NCI-H1092 (cell line): ENCODE measurements at regions not wholly inside any gene's neighbourhood (a gene's known extent, or its start where the extent isn't known, plus 50 kb on each side); places are given as distances from the start of the nearest gene placed in this dataset.
"Not testable (repeated sequence)": the region's sequence is repeated elsewhere in the genome, so short reads cannot be mapped to it uniquely, and the experiment has no call there.

Experiments used
- DNase-seq: peaks from one replicate; lab custom pipeline; 2025; lab: John Stamatoyannopoulos, UW

DNA sequence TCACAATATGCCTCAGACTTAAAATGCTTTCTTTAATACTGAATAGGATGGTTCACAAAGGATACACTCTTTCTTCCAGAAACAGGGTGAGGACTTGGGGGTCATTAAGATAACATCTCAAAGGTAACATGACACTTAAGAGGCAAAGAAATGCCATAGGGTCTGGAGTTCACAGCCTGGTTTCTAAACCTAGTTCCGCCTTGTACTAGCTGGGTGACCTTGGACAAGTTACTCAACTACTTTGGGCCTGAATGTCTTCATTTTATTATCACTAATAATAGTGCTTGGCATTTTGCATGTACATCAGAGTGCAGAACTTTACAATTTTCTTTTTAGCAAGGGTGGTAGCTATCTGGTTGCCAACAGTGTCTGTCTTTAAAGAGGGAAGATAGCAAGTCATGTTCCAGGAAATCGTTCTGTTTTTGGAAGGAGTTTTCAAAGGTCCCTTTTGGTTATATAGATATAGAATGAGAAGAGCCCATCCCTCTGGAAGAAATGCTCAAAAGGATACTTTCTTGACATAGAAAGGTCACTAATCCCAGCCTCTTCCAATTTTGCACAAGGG is 257.8 kb downstream of the NUAK1 start:
- DNase-seq: no peak

- no peak for DNase-seq
These were observed 256.4 kb downstream of the NUAK1 start for GRCh38 chr12:105882404-105882803.

DNA sequence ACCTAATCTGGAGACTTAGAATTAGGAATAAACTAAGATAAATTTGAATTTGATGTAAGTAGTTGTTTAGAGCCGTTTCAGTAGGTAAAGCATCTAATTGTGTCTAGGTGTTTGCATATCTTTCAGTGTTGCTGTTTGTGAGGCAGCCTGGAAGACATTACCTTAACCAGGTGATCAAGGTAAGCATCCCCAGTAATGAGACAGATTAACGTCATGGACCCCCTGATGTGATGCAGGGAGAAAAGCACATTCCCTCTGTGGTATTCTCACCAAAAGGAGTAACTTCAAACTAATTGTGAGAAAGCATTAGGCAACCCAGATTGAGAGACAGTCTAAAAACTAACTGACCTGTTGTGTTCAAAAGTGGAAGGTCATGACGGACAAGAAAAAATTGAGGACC is 251.6 kb downstream of the NUAK1 start:
- no peak for DNase-seq

DNA sequence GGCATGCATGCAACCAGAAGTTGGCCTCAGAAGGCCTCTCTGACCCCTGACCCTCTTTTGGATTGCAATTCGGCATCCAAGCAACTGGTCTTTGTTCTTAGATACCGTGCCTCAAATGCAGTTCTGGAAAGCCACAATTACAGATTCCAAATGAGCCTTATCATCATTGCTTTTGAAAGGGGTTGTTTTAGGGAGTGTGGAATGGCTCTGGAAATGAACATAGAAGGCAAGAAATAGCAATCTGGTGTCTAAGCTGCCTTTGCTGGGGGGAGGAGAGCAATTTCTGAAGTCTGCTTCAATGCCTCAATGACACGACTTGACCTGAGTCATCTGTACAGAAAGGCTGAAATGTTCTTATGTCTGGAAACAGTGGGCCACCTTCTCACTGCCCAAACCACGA is 250.1 kb downstream of the NUAK1 start:
- DNase-seq: no peak

- DNase-seq: no peak
These were observed 246.3 kb downstream of the NUAK1 start for GRCh38 chr12:105892362-105892910.

- not testable (repeated sequence) for DNase-seq
These were observed 243.4 kb downstream of the NUAK1 start for GRCh38 chr12:105895197-105895832.

GRCh38 chr12:105897311-105897725 is 241.4 kb downstream of the NUAK1 start:
- no peak for DNase-seq

GRCh38 chr12:105898271-105898670 is 240.5 kb downstream of the NUAK1 start:
- not testable (repeated sequence) for DNase-seq

DNA sequence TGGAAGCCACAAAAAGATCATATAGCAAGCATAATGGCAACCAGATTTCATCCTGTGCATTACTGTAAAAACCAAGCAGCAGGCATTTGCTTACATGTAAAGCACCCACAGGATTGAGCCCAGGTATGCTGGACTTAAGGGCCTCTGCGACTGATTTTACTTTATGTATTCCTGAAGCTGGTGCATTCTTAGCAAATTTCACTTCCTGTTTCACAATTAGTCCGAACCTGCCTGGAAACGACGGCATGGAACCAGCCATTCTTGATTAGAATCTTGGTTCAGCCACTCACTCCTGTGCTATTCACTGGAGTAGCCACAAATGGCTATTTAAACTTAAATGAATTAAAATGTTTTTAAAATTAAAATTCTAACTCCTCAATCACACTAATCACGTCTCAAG is 239.2 kb downstream of the NUAK1 start:
- no peak for DNase-seq

- DNase-seq: no peak
These were observed 232.2 kb downstream of the NUAK1 start for GRCh38 chr12:105906561-105906960.

DNA sequence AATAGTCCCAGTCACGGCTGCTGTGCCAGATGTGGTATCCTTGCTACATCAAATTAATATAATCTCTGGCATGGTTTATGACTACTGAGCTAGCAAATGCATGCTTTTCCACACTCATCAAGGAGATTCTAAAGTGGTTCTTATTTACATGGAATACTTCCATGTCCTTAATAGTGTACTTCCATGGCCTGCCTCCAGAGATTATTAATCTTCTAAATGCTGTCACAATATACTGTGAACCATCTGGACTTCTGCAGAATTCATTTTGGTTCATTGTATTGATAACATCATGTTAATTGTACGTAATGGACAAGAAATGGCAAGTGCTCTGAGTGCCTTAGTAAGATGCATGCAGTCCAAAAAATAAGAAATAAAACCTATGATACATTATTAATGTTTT is 230.8 kb downstream of the NUAK1 start:
- DNase-seq: no peak

DNA sequence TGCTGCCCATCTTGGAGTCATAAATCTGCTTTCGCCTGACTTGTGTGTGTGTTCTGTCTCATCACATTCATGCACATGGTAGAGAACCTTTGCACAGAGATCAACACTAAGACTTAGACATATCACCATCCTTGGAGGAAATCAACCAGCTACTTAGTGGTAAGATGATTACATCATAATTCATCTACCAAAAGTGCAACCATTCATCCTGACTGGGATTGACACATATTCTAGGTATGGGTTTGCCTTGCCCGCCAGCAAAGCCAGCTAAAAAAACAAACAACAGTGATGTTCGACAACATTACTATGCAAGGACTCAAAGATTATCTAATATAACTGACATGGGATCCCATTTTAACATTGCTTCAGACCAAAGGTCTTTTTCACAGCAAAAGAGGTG is 228.7 kb downstream of the NUAK1 start:
- DNase-seq: no peak

DNA sequence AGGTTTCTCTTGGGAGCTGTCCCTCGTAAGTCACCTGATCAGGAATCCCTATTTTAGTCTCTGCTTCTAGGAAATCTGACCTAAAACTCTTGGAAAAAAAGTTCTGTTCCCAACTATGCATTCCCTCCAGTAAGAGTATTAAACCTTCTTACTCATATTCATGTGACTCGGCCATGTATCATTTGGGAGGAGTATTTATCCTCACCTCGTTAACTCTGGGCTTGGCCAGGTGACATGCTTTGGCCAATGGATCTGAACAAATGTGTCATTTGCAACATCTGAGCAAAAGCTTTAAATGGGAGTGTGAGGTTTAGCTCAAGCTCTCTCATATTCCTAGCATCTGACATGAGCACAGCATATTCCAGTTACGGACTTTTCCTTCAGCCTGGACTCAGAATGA is 226.8 kb downstream of the NUAK1 start:
- no peak for DNase-seq

- DNase-seq: no peak
These were observed 225.7 kb downstream of the NUAK1 start for GRCh38 chr12:105912882-105913678.

GRCh38 chr12:105915997-105916759 is 222.6 kb downstream of the NUAK1 start:
- DNase-seq: no peak

- DNase-seq: no peak
These were observed 222.1 kb downstream of the NUAK1 start for GRCh38 chr12:105916760-105917039.

DNA sequence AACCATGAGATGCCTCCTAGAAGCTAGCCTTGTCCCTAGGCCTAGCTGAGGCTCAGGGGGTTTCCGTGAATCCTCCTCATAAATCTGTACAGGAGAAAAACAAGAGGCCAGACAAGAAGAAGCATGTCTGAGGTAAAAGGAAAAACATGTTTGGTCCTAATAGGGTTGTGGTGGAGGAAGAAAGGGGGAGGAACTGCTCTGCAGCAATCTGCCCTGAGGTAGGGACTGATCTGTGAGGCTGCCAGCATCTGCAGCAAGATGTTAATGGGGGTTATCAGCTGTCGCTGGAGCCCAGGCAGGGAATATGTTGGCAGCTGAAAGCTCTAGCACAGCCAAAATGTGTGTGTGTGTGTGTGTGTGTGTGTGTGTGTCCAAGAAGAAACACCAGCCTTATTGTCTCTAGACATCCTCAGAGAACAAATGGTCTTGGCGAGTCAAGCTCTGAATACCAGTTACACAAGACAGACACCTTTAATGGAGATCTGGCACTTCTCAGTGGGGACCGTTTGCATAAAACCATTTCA is 218.5 kb downstream of the NUAK1 start:
- no peak for DNase-seq

- no peak for DNase-seq
These were observed 217.7 kb downstream of the NUAK1 start for GRCh38 chr12:105921055-105921454.

DNA sequence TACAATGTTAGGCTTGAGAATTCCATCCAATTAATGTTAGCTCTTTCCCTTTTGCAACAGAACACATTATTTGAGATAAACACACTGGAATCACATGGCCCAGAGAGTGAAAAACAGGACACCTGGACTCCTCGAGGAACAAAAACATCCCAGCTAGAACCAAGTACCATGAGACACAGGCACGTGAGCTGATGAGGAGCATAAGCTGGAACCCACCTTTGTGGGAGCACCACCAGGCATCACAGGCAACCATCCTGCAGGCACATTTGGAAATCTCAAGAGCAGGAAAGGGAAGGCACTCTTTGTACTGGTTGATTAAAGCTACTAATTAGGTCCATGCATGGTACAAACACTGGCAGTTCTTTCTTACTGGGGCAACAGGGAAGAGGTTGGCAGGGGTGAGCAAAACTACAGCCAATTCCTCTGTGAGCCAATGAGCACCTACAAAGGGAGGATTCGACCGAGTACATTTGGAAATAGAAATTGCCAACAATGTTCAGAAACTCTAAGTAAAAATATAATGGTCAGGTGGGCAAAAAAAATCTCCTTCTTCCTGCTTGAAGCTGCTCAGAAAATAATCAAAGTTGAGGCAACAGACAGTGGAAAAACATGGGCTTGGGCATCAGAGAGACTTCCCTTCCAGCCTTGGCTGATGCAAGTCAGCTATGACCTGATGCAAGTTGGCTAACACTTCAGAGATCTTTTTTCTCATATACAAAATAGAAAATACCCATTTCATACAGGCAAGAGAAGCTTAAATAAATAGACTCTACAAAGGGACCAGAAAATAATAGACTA is 216.7 kb downstream of the NUAK1 start:
- DNase-seq: no peak

DNA sequence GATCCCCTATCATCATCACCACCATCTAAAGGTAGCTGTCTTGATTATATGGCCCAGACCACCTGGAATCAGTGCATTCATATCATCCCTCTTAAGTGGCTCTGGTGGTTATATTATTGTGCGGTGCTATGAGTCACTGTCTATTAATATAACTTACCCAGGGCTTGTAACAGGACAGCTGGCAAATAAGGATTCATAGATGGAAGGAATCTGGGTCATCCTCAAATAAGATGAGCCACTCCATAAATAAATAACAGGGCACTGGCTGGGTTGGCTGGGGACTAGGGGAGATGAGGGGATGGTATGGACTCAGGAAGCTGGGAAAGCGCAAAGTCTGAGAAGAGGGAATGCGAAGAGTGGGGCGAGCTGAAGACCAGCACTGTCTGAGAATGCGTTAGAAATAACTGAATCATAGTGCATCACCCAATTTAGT is 216.1 kb downstream of the NUAK1 start:
- no peak for DNase-seq

DNA sequence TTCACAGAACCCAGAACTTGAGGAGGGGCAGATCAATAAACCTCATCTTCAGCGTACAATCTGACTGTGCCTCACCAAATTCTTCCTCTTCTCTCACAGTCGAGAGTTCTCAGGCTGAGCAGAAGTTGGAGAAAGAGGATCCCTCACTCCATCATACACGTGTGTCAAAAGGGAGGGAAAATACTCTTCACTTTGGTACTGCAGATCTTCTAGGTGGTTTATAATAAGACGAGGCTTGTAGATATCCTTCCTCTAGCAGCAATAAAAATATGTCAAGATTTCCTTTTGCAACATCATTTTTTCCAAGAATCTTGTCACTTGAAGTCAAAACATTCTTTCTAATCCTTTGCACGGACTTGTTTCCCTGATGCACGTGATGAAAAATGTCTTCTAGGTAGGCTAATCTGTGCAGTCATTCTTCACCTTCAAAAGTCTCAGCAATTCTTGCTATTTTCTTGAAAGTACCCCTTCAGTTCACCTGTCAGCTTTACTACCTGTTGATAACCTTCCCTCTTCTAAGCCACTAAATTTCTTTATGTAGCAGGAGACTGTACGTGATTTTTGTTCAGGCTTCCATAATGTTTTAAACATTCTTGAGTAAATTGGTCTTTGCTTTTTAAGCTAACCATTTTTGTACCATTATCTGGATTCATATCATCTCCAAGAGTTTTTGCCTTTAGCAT is 214.1 kb downstream of the NUAK1 start:
- no peak for DNase-seq
